Brain microvascular endothelial cell (primary cell): ENCODE measurements at regions not wholly inside any gene's neighbourhood (a gene's known extent, or its start where the extent isn't known, plus 50 kb on each side); places are given as distances from the start of the nearest gene placed in this dataset.

ENCODE experiments used
- DNase-seq: peaks from one replicate; pipeline ENCODE4 v3.0.0-alpha.2; 2020
- H3K27ac ChIP-seq: fragments of 250-450 bp; sonication (Bioruptor Pico); 2 replicates; pipeline ENCODE4 v1.5.1; 2020; ENCODE audit warnings: mild to moderate bottlenecking, moderate library complexity
- H3K27me3 ChIP-seq: fragments of 250-450 bp; sonication (Bioruptor Pico); replicated peaks from 2 replicates; pipeline ENCODE4 v1.5.1; 2020; ENCODE audit warnings: mild to moderate bottlenecking
- H3K36me3 ChIP-seq: fragments of 250-450 bp; sonication (Bioruptor Pico); replicated peaks from 2 replicates; pipeline ENCODE4 v1.5.1; 2020; ENCODE audit warnings: mild to moderate bottlenecking
- H3K4me3 ChIP-seq: 2 replicates; pipeline ENCODE4 v1.5.1; 2011; ENCODE audit warnings: low read depth, mild to moderate bottlenecking, control low read depth, low read length, moderate library complexity
- CTCF ChIP-seq: IDR thresholded peaks from 2 replicates; pipeline ENCODE4 v1.5.1; 2011; ENCODE audit warnings: low read depth, mild to moderate bottlenecking, moderate library complexity, low read length, control low read depth, inconsistent platforms; ENCODE audit errors: missing control alignments
- in situ Hi-C: cut with HindIII; loops from 2 replicates; pipeline ENCODE4 v1.10.0; 2017; ENCODE audit warnings: low sequenced_read_pairs, low pct_ligation_motif_present

- no peaks in the 10 kb centered on the region for H3K36me3 ChIP-seq
- H3K27me3 ChIP-seq, result no peaks in the 10 kb centered on the region
- no peak for TF ChIP-seq CTCF
- H3K4me3 ChIP-seq, result no peak overlapping the region
- DNase-seq, result no peak
- H3K27ac ChIP-seq, result no peak overlapping the region
- in situ Hi-C loops, result no loop called here
Measured at GRCh38 chr3:117433427-117433826, 723.8 kb downstream of the TUSC7 start.

- Histone ChIP-seq H3K4me3 (no peak overlapping the region), H3K36me3 (no peaks in the 10 kb centered on the region), H3K27ac (no peak overlapping the region), H3K27me3 (no peaks in the 10 kb centered on the region)
- no peak for DNase-seq
- in situ Hi-C loops, result no loop called here
- no peak for TF ChIP-seq CTCF
Measured at GRCh38 chr3:117434661-117435412, 725.3 kb downstream of the TUSC7 start.

- in situ Hi-C loops, result no loop called here
- H3K4me3 ChIP-seq, result no peak overlapping the region
- H3K36me3 ChIP-seq, result no peaks in the 10 kb centered on the region
- TF ChIP-seq CTCF, result no peak
- no peak for DNase-seq
- H3K27ac ChIP-seq, result no peak overlapping the region
- H3K27me3 ChIP-seq, result no peaks in the 10 kb centered on the region
Measured at GRCh38 chr3:117435506-117435905, 725.9 kb downstream of the TUSC7 start.

GRCh38 chr3:117439812-117440211 lies 730.2 kb downstream of the TUSC7 start:
- no peak overlapping the region for H3K4me3 ChIP-seq
- peak; percentile 4 for DNase-seq

GRCh38 chr3:117441851-117442250 lies 732.3 kb downstream of the TUSC7 start:
- H3K36me3 ChIP-seq, result no peaks in the 10 kb centered on the region
- H3K27ac ChIP-seq, result no peak overlapping the region
- H3K4me3 ChIP-seq, result no peak overlapping the region
- no peaks in the 10 kb centered on the region for H3K27me3 ChIP-seq
- in situ Hi-C loops, result no loop called here
- TF ChIP-seq CTCF, result no peak
- DNase-seq, result no peak

More at GRCh38 chr3:117439812-117440211, 730.2 kb downstream of the TUSC7 start:
- H3K27me3 ChIP-seq, result no peaks in the 10 kb centered on the region
- in situ Hi-C loops, result no loop called here
- H3K36me3 ChIP-seq, result no peaks in the 10 kb centered on the region
- no peak overlapping the region for H3K27ac ChIP-seq
- peak; percentile 53 for TF ChIP-seq CTCF

- Histone ChIP-seq H3K4me3 (no peak overlapping the region), H3K27ac (no peak overlapping the region), H3K36me3 (no peaks in the 10 kb centered on the region), H3K27me3 (no peaks in the 10 kb centered on the region)
- no peak for TF ChIP-seq CTCF
- in situ Hi-C loops, result no loop called here
- no peak for DNase-seq
Measured at GRCh38 chr3:117442566-117442965, 733.0 kb downstream of the TUSC7 start.
